ENCODE measurements at regions not wholly inside any gene's neighbourhood (a gene's known extent, or its start where the extent isn't known, plus 50 kb on each side); places are given as distances from the start of the nearest gene placed in this dataset.

DNA sequence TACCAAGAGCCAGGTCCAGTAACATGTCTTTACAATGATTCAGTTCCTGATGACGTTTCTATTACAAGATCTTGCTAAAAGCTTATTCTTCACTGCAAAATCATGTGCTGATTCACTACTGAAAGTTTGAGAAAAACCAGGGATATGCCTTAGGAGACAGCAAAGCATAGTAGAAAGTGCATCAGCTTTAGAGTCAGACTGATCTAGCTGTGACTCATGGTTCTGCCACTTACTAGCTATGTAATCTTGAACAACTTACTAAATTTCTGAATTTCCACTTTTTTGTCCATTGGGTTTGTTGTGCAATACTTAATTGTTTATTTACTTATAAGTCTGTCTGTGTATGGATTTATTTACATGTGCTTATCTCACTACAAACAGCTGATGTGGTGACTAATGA, 198.5 kb upstream of the RSPO3 start:
- H3K9me2 ChIP-seq (replicated peaks; ENCODE audit: insufficient read depth, low read length), result no peaks in the 10 kb centered on the region
- no peaks in the 10 kb centered on the region for H3K79me2 ChIP-seq (ENCODE audit: low read length)
- no peaks in the 10 kb centered on the region for H3K36me3 ChIP-seq (ENCODE audit: insufficient read depth, low read length)
- H3K9me3 ChIP-seq (ENCODE audit: low read length), result no peaks in the 10 kb centered on the region
- DNase-seq, result no peak
- H3K27ac ChIP-seq (ENCODE audit: low read length), result no peak overlapping the region
- H3K9ac ChIP-seq (ENCODE audit: low read length), result no peak overlapping the region
- H3K4me3 ChIP-seq (ENCODE audit: low read length), result no peak overlapping the region
- H3K4me2 ChIP-seq (ENCODE audit: low read depth, low read length, poor library complexity, severe bottlenecking), result no peak overlapping the region
- H3K4me1 ChIP-seq (ENCODE audit: low read length), result no peaks in the 10 kb centered on the region
- H4K20me1 ChIP-seq (ENCODE audit: insufficient read depth, low read depth, low read length), result no peaks in the 10 kb centered on the region
- H3K27me3 ChIP-seq (ENCODE audit: low read length), result no peaks in the 10 kb centered on the region
- no peak overlapping the region for H2AFZ ChIP-seq (ENCODE audit: low read length)

DNA sequence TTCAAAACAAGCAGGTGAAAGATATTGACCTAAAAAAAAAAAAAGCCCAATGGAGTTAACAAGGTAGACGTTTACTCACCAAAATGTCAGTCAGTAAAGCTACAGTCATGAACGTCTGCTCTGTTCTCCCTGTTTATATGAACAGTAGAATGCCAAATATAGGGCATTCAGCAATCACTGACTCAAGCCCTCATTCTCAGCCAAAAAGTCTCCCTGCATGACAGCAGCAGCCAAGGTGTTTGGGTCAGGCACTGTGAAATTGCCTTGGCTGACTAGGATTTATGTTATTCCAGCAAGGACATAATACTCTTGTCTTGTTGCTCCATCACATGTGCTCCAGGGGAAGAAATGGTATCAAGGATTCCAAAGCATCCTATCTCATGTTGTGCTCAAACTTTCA, 194.7 kb upstream of the RSPO3 start:
- Histone ChIP-seq H3K9me3 (ENCODE audit: low read length) (no peaks in the 10 kb centered on the region), H3K27ac (ENCODE audit: low read length) (no peak overlapping the region), H3K27me3 (ENCODE audit: low read length) (no peaks in the 10 kb centered on the region), H3K9me2 (replicated peaks; ENCODE audit: insufficient read depth, low read length) (no peaks in the 10 kb centered on the region), H3K4me1 (ENCODE audit: low read length) (no peaks in the 10 kb centered on the region), H3K79me2 (ENCODE audit: low read length) (no peaks in the 10 kb centered on the region), H3K4me3 (ENCODE audit: low read length) (no peak overlapping the region), H3K36me3 (ENCODE audit: insufficient read depth, low read length) (no peaks in the 10 kb centered on the region), H3K9ac (ENCODE audit: low read length) (no peak overlapping the region), H4K20me1 (ENCODE audit: insufficient read depth, low read depth, low read length) (no peaks in the 10 kb centered on the region), H3K4me2 (ENCODE audit: low read depth, low read length, poor library complexity, severe bottlenecking) (no peak overlapping the region), H2AFZ (ENCODE audit: low read length) (no peak overlapping the region)
- no peak for DNase-seq

DNA sequence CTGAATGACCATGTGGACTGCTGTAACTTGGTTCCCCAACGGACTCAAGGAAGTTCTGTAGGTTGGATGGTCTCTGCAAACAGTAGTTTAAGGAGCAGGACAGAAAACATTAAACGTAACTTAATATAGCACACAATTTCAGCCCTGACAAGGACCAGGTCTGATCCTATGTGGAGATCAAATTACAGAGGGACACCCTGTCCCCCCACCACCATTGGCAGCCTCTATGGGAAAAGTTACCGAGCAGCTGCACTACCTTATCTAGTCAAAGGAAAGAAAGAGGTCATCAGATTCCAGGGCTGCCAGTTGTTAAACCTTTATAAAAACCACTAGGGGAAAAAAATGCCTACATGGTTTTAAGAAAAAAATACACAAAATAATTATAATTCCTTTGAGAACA, 191.5 kb upstream of the RSPO3 start:
- H3K9me2 ChIP-seq (replicated peaks; ENCODE audit: insufficient read depth, low read length), result no peaks in the 10 kb centered on the region
- no peaks in the 10 kb centered on the region for H3K27me3 ChIP-seq (ENCODE audit: low read length)
- H3K9me3 ChIP-seq (ENCODE audit: low read length), result no peaks in the 10 kb centered on the region
- H3K4me2 ChIP-seq (ENCODE audit: low read depth, low read length, poor library complexity, severe bottlenecking), result no peak overlapping the region
- no peaks in the 10 kb centered on the region for H3K79me2 ChIP-seq (ENCODE audit: low read length)
- H4K20me1 ChIP-seq (ENCODE audit: insufficient read depth, low read depth, low read length), result no peaks in the 10 kb centered on the region
- no peak for DNase-seq
- H3K27ac ChIP-seq (ENCODE audit: low read length), result no peak overlapping the region
- no peak overlapping the region for H3K9ac ChIP-seq (ENCODE audit: low read length)
- H3K4me1 ChIP-seq (ENCODE audit: low read length), result no peaks in the 10 kb centered on the region
- no peak overlapping the region for H3K4me3 ChIP-seq (ENCODE audit: low read length)
- no peaks in the 10 kb centered on the region for H3K36me3 ChIP-seq (ENCODE audit: insufficient read depth, low read length)
- no peak overlapping the region for H2AFZ ChIP-seq (ENCODE audit: low read length)

DNA sequence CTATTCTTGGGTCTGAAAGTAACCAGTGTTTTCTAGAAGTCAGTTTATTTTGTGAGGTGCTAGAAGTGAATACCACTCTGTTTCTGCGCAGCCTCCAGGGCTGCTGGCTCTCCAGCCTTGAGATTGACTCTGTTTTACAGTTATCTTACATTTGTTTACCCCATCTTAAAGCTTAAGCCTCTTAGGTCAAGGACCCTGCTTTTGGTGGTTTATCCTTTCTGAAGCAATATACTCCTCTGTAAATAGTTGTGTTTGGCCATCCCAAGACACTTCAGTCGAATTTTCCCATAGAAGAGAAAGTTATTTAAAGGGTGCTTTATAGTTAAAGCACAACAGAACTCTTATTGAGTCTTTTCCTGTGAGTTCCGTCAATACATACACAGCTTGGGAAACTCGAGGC, 190.6 kb upstream of the RSPO3 start:
- Histone ChIP-seq H3K9me3 (ENCODE audit: low read length) (no peaks in the 10 kb centered on the region), H3K79me2 (ENCODE audit: low read length) (no peaks in the 10 kb centered on the region), H3K9ac (ENCODE audit: low read length) (no peak overlapping the region), H3K4me1 (ENCODE audit: low read length) (no peaks in the 10 kb centered on the region), H3K4me2 (ENCODE audit: low read depth, low read length, poor library complexity, severe bottlenecking) (no peak overlapping the region), H3K4me3 (ENCODE audit: low read length) (no peak overlapping the region), H3K27me3 (ENCODE audit: low read length) (no peaks in the 10 kb centered on the region), H3K9me2 (replicated peaks; ENCODE audit: insufficient read depth, low read length) (no peaks in the 10 kb centered on the region), H3K27ac (ENCODE audit: low read length) (no peak overlapping the region), H3K36me3 (ENCODE audit: insufficient read depth, low read length) (no peaks in the 10 kb centered on the region), H2AFZ (ENCODE audit: low read length) (no peak overlapping the region), H4K20me1 (ENCODE audit: insufficient read depth, low read depth, low read length) (no peaks in the 10 kb centered on the region)
- no peak for DNase-seq

DNA sequence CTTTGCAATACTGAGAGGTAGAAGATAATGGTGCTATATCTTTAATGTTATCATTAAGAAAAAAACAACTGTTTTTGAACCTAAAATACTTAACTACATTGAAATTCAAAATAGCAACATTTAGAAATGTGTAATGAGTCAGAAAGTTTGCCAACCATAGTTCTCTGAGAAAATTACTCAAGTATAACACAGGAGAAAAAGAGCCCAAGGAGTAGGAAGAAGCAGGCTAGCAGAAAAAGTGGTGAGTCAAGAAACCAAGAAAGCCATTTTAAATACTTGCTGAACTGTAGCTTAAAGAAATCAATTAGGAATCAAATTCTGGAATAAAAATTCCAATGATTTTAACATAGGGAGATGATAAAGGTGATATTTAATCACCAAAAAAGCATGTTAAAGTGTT, 181.0 kb upstream of the RSPO3 start:
- Histone ChIP-seq H3K4me2 (ENCODE audit: low read depth, low read length, poor library complexity, severe bottlenecking) (no peak overlapping the region), H3K36me3 (ENCODE audit: insufficient read depth, low read length) (no peaks in the 10 kb centered on the region), H3K9me2 (replicated peaks; ENCODE audit: insufficient read depth, low read length) (no peaks in the 10 kb centered on the region), H3K9ac (ENCODE audit: low read length) (no peak overlapping the region), H2AFZ (ENCODE audit: low read length) (no peak overlapping the region), H3K9me3 (ENCODE audit: low read length) (no peaks in the 10 kb centered on the region), H3K4me1 (ENCODE audit: low read length) (no peaks in the 10 kb centered on the region), H4K20me1 (ENCODE audit: insufficient read depth, low read depth, low read length) (no peaks in the 10 kb centered on the region), H3K4me3 (ENCODE audit: low read length) (no peak overlapping the region), H3K79me2 (ENCODE audit: low read length) (no peaks in the 10 kb centered on the region), H3K27ac (ENCODE audit: low read length) (no peak overlapping the region), H3K27me3 (ENCODE audit: low read length) (no peaks in the 10 kb centered on the region)
- DNase-seq, result no peak

DNA sequence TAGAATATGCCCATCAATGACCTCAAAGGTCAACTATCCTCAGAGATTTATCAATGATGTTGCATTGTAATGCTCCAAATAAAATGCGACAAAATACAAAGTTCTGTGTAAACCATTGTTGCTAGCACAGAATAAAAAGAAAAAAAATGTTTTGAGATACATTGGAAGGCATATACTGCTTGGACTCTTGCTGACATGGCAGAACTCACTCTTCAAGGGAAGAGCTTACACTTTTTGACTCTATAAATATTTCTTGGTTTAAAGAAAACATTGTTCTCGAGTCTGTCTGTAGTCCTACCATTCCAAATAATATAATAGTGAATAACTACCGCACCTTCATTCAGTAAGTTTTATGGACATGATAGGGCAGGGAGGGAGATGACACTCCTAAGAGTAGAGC, 178.7 kb upstream of the RSPO3 start:
- H3K9me3 ChIP-seq (ENCODE audit: low read length), result no peaks in the 10 kb centered on the region
- no peaks in the 10 kb centered on the region for H3K79me2 ChIP-seq (ENCODE audit: low read length)
- no peaks in the 10 kb centered on the region for H3K27me3 ChIP-seq (ENCODE audit: low read length)
- H3K4me3 ChIP-seq (ENCODE audit: low read length), result no peak overlapping the region
- H4K20me1 ChIP-seq (ENCODE audit: insufficient read depth, low read depth, low read length), result no peaks in the 10 kb centered on the region
- H2AFZ ChIP-seq (ENCODE audit: low read length), result no peak overlapping the region
- no peak for DNase-seq
- no peaks in the 10 kb centered on the region for H3K36me3 ChIP-seq (ENCODE audit: insufficient read depth, low read length)
- H3K9ac ChIP-seq (ENCODE audit: low read length), result no peak overlapping the region
- no peak overlapping the region for H3K27ac ChIP-seq (ENCODE audit: low read length)
- H3K9me2 ChIP-seq (replicated peaks; ENCODE audit: insufficient read depth, low read length), result no peaks in the 10 kb centered on the region
- H3K4me1 ChIP-seq (ENCODE audit: low read length), result no peaks in the 10 kb centered on the region
- H3K4me2 ChIP-seq (ENCODE audit: low read depth, low read length, poor library complexity, severe bottlenecking), result no peak overlapping the region

DNA sequence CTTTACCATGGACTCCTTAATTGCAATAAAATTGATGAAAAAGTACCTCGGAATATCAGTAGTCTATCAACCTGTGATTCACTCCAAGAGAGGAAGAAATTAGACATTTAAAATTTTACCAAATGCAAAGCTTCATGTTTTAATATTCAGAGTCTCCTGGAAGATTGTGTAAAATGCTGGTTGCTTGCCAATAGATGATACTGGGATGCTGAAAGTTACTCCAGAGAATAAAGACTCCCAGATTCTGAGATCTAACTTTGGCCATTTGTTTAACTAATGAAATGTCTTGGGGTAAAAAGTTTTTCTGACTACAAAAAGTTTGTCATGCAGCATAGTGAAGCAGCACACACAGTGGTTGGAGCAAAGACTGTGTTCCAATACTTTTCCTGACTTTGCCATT, 176.7 kb upstream of the RSPO3 start:
- H3K9me3 ChIP-seq (ENCODE audit: low read length), result no peaks in the 10 kb centered on the region
- H3K27me3 ChIP-seq (ENCODE audit: low read length), result no peaks in the 10 kb centered on the region
- H3K9me2 ChIP-seq (replicated peaks; ENCODE audit: insufficient read depth, low read length), result no peaks in the 10 kb centered on the region
- no peak overlapping the region for H3K27ac ChIP-seq (ENCODE audit: low read length)
- no peaks in the 10 kb centered on the region for H3K36me3 ChIP-seq (ENCODE audit: insufficient read depth, low read length)
- H3K4me3 ChIP-seq (ENCODE audit: low read length), result no peak overlapping the region
- no peak overlapping the region for H2AFZ ChIP-seq (ENCODE audit: low read length)
- no peak overlapping the region for H3K4me2 ChIP-seq (ENCODE audit: low read depth, low read length, poor library complexity, severe bottlenecking)
- H3K79me2 ChIP-seq (ENCODE audit: low read length), result no peaks in the 10 kb centered on the region
- no peak overlapping the region for H3K9ac ChIP-seq (ENCODE audit: low read length)
- no peak for DNase-seq
- H4K20me1 ChIP-seq (ENCODE audit: insufficient read depth, low read depth, low read length), result no peaks in the 10 kb centered on the region
- H3K4me1 ChIP-seq (ENCODE audit: low read length), result no peaks in the 10 kb centered on the region

DNA sequence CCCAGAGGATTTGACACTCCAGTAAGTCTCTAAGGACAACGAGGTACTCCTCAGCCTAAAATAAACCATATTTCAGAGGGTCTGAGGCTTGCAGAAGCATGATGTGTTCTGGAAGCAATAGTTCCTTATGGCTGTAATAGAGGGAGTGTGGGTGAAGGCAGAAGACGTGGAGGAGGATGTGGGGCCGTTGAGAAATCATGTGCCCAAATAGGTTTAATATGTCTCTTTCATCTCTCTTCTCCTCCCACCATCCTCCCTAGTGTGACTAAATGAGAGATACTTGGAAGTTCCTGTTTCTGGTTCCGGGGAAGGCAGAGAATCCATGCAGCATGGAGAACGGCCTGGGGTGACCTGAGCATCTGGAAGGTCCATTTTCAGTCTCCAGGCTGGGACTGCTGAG, 174.0 kb upstream of the RSPO3 start:
- Histone ChIP-seq H3K9me2 (replicated peaks; ENCODE audit: insufficient read depth, low read length) (no peaks in the 10 kb centered on the region), H3K4me3 (ENCODE audit: low read length) (no peak overlapping the region), H2AFZ (ENCODE audit: low read length) (no peak overlapping the region), H3K4me2 (ENCODE audit: low read depth, low read length, poor library complexity, severe bottlenecking) (no peak overlapping the region), H3K36me3 (ENCODE audit: insufficient read depth, low read length) (no peaks in the 10 kb centered on the region), H3K4me1 (ENCODE audit: low read length) (no peaks in the 10 kb centered on the region), H3K9me3 (ENCODE audit: low read length) (no peaks in the 10 kb centered on the region), H3K79me2 (ENCODE audit: low read length) (no peaks in the 10 kb centered on the region), H3K27ac (ENCODE audit: low read length) (no peak overlapping the region), H4K20me1 (ENCODE audit: insufficient read depth, low read depth, low read length) (no peaks in the 10 kb centered on the region), H3K27me3 (ENCODE audit: low read length) (no peaks in the 10 kb centered on the region), H3K9ac (ENCODE audit: low read length) (no peak overlapping the region)
- DNase-seq, result no peak

DNA sequence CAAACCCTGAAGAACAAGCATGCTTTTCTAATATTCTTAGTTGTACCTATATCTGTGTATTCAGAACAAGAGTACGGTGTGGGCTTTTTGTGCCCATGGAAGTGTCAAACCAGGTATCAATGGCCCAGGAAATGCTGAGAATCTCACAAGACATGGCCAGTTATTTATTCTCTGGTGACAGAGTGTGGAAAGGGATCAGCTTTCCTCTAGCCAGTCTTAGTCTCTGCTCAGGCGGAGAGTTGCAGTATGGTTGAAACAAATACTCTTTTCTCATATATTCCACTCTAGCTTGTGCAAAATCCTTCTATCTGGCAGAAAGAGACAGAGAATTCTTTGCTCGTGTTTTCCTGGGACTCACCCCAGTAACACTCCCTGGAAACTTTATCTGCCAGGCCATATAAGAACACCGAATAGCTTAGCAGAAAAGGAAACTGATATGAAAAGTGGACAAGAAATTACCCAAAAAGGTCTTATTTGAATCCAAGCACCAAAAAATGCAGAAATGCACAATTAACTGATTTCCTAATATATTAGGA, 173.3 kb upstream of the RSPO3 start:
- no peak overlapping the region for H3K9ac ChIP-seq (ENCODE audit: low read length)
- H3K9me3 ChIP-seq (ENCODE audit: low read length), result no peaks in the 10 kb centered on the region
- H3K27me3 ChIP-seq (ENCODE audit: low read length), result no peaks in the 10 kb centered on the region
- no peaks in the 10 kb centered on the region for H3K79me2 ChIP-seq (ENCODE audit: low read length)
- H3K4me2 ChIP-seq (ENCODE audit: low read depth, low read length, poor library complexity, severe bottlenecking), result no peak overlapping the region
- H3K4me1 ChIP-seq (ENCODE audit: low read length), result no peaks in the 10 kb centered on the region
- DNase-seq, result no peak
- H3K9me2 ChIP-seq (replicated peaks; ENCODE audit: insufficient read depth, low read length), result no peaks in the 10 kb centered on the region
- no peak overlapping the region for H3K27ac ChIP-seq (ENCODE audit: low read length)
- H4K20me1 ChIP-seq (ENCODE audit: insufficient read depth, low read depth, low read length), result no peaks in the 10 kb centered on the region
- no peak overlapping the region for H3K4me3 ChIP-seq (ENCODE audit: low read length)
- no peak overlapping the region for H2AFZ ChIP-seq (ENCODE audit: low read length)
- no peaks in the 10 kb centered on the region for H3K36me3 ChIP-seq (ENCODE audit: insufficient read depth, low read length)

Data from Karpas-422 (cell line).